ENCODE measurements at regions not wholly inside any gene's neighbourhood (a gene's known extent, or its start where the extent isn't known, plus 50 kb on each side); places are given as distances from the start of the nearest gene placed in this dataset.

- ATAC-seq (no peak), DNase-seq (no peak)
- Histone ChIP-seq H3K27me3 (no peaks in the 10 kb centered on the region), H3K4me1 (no peaks in the 10 kb centered on the region), H3K36me3 (no peaks in the 10 kb centered on the region), H3K4me3 (no peak overlapping the region), H3K27ac (no peak overlapping the region), H3K9me3 (peaks cover 0 to 14% (median 0%) of the 10 kb centered on the region in 12 donors)
- TF ChIP-seq CTCF (IDR thresholded peaks at IDR 0.05) (no peak), POLR2A (IDR thresholded peaks at IDR 0.05) (no peak)
- intact Hi-C loops (cut with DNase I): no loop called here
These were observed 577.1 kb upstream of the KLHL29 start for GRCh38 chr2:22807872-22808271.

GRCh38 chr2:22810602-22811001 lies 574.4 kb upstream of the KLHL29 start:
- Histone ChIP-seq H3K9me3 (peaks cover 0 to 14% (median 0%) of the 10 kb centered on the region in 12 donors), H3K4me3 (no peak overlapping the region), H3K27me3 (peaks cover 0 to 3% (median 0%) of the 10 kb centered on the region in 9 donors), H3K27ac (no peak overlapping the region), H3K4me1 (no peaks in the 10 kb centered on the region), H3K36me3 (no peaks in the 10 kb centered on the region)
- ATAC-seq: no peak
- 65 to 73% (median 70%) methylated on average over 2 of the region's 2 CpGs for WGBS, 4 donors
- no peak for DNase-seq
- TF ChIP-seq POLR2A (IDR thresholded peaks at IDR 0.05) (no peak), CTCF (IDR thresholded peaks at IDR 0.05) (no peak)
- intact Hi-C loops (cut with DNase I): no loop called here

GRCh38 chr2:22812065-22812680 lies 572.8 kb upstream of the KLHL29 start:
- WGBS, 4 donors: 58 to 67% (median 63%) methylated on average over 2 of the region's 2 CpGs
- intact Hi-C loops (cut with DNase I): no loop called here
- peaks cover 0 to 2% (median 0%) of the 10 kb centered on the region in 12 donors for H3K9me3 ChIP-seq
- H3K4me1 ChIP-seq: no peaks in the 10 kb centered on the region
- no peak overlapping the region for H3K27ac ChIP-seq
- H3K27me3 ChIP-seq: peaks cover 0 to 3% (median 0%) of the 10 kb centered on the region in 9 donors
- no peak for DNase-seq
- no peak for ATAC-seq
- TF ChIP-seq CTCF (IDR thresholded peaks at IDR 0.05): no peak
- TF ChIP-seq POLR2A (IDR thresholded peaks at IDR 0.05): no peak
- no peaks in the 10 kb centered on the region for H3K36me3 ChIP-seq
- H3K4me3 ChIP-seq: no peak overlapping the region

- Histone ChIP-seq H3K27me3 (peaks cover 0 to 3% (median 0%) of the 10 kb centered on the region in 9 donors), H3K36me3 (no peaks in the 10 kb centered on the region), H3K4me1 (no peaks in the 10 kb centered on the region), H3K9me3 (no peaks in the 10 kb centered on the region), H3K4me3 (no peak overlapping the region), H3K27ac (no peak overlapping the region)
- intact Hi-C loops (cut with DNase I): no loop called here
- DNase-seq (peak in 1 of 5 donors; percentile 23), ATAC-seq (peak in 2 of 4 donors; percentile 51 to 63)
- TF ChIP-seq CTCF (IDR thresholded peaks at IDR 0.05) (no peak), POLR2A (IDR thresholded peaks at IDR 0.05) (no peak)
- WGBS, 4 donors: 32 to 48% (median 45%) methylated on average over 4 of the region's 4 CpGs
These were observed 567.8 kb upstream of the KLHL29 start for GRCh38 chr2:22817197-22817596.

Data from heart left ventricle (tissue), 16 donors.